ENCODE measurements at regions not wholly inside any gene's neighbourhood (a gene's known extent, or its start where the extent isn't known, plus 50 kb on each side); places are given as distances from the start of the nearest gene placed in this dataset.

DNA sequence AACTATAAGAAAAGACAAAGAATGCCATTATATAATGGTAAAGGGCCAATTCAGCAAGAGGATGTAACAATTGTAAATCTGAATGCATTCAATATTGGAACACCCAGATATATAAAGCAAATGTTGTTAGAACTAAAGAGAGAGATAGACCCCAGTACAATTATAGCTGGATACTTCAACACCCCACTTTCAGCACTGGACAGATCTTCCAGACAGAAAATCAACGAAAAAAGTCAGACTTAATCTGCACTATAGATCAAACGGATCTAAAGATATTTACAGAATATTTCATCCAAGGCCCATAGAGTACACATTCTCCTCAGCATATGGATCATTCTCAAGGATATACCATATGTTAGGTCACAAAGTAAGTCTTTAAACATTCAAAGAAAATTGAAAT lies 194.6 kb upstream of the DACH1 start:
- ChIA-PET POLR2A (no interaction called here), CTCF (no interaction called here)
- 73% methylated on average over 2 of the region's 2 CpGs for WGBS (ENCODE audit: low lambda C conversion rate)

DNA sequence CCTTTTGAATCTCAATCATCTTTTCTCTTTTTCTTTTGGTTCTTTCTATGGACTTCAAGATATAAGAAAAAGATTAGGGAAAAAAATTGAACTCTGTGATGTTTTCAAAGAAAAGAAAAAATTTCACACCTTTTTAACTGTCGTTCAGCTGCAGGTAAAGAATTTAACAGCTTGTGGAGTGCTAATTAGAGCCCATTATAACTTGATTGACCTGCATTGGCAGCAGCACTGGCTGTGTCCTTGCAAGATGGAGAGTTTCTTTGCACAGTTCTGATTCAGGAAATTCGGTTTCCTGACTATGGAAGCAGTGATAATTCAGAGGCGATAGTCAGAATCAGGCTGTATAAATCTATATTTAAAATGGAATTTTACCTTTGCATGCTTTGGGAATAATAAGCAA lies 183.2 kb upstream of the DACH1 start:
- POLR2A ChIA-PET, result no interaction called here
- CTCF ChIA-PET, result no interaction called here

More for the DNA sequence above, 194.6 kb upstream of the DACH1 start:
- Histone ChIP-seq H3K36me3 (replicated peaks in 1 of 2; ENCODE audit: control insufficient read depth in 1 of 2, insufficient read depth in 2 of 2, low read length in 1 of 2) (no peaks in the 10 kb centered on the region), H3K79me2 (ENCODE audit: insufficient read depth) (no peaks in the 10 kb centered on the region), H3K27ac (ENCODE audit: low read depth in 2 of 2, low read length in 1 of 2) (no peak overlapping the region), H3K4me1 (ENCODE audit: control insufficient read depth in 1 of 2, insufficient read depth in 2 of 2, low read depth in 1 of 2, low read length in 1 of 2) (no peaks in the 10 kb centered on the region), H3K9ac (no peak overlapping the region), H4K20me1 (ENCODE audit: insufficient read depth) (no peaks in the 10 kb centered on the region), H3K4me3 (ENCODE audit: low read depth in 2 of 2, low read length in 1 of 2) (no peak overlapping the region), H3F3A (replicated peaks; ENCODE audit: insufficient read depth) (no peaks in the 10 kb centered on the region), H2AFZ (ENCODE audit: low read depth) (no peak overlapping the region), H3K9me3 (peaks cover 5% of the 10 kb centered on the region; the same call in 1 of the 2 replicates), H3K27me3 (ENCODE audit: insufficient read depth) (no peaks in the 10 kb centered on the region), H3K4me2 (no peak overlapping the region), H3K9me2 (no peaks in the 10 kb centered on the region; the same call in 1 of the 2 replicates)
- TF ChIP-seq, protein P1, sequence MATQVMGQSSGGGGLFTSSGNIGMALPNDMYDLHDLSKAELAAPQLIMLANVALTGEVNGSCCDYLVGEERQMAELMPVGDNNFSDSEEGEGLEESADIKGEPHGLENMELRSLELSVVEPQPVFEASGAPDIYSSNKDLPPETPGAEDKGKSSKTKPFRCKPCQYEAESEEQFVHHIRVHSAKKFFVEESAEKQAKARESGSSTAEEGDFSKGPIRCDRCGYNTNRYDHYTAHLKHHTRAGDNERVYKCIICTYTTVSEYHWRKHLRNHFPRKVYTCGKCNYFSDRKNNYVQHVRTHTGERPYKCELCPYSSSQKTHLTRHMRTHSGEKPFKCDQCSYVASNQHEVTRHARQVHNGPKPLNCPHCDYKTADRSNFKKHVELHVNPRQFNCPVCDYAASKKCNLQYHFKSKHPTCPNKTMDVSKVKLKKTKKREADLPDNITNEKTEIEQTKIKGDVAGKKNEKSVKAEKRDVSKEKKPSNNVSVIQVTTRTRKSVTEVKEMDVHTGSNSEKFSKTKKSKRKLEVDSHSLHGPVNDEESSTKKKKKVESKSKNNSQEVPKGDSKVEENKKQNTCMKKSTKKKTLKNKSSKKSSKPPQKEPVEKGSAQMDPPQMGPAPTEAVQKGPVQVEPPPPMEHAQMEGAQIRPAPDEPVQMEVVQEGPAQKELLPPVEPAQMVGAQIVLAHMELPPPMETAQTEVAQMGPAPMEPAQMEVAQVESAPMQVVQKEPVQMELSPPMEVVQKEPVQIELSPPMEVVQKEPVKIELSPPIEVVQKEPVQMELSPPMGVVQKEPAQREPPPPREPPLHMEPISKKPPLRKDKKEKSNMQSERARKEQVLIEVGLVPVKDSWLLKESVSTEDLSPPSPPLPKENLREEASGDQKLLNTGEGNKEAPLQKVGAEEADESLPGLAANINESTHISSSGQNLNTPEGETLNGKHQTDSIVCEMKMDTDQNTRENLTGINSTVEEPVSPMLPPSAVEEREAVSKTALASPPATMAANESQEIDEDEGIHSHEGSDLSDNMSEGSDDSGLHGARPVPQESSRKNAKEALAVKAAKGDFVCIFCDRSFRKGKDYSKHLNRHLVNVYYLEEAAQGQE (IDR thresholded peaks at IDR 0.05; ENCODE audit: low read depth, low read length), result peak; percentile 57; the same call in 1 of the 2 replicates
- TF ChIP-seq SIN3A (IDR thresholded peaks at IDR 0.05; ENCODE audit: borderline replicate concordance, low read depth, low read length), result no peak
- DNase-seq, result no peak

More for the DNA sequence above, 183.2 kb upstream of the DACH1 start:
- H3K79me2 ChIP-seq (ENCODE audit: insufficient read depth), result no peaks in the 10 kb centered on the region
- TF ChIP-seq EP300 (IDR thresholded peaks at IDR 0.05; ENCODE audit: borderline replicate concordance in 1 of 2, low read depth in 1 of 2, low read length in 1 of 2) (no peak), RAD21 (IDR thresholded peaks at IDR 0.05; ENCODE audit: low read length) (no peak), JUND (IDR thresholded peaks at IDR 0.05) (no peak), TAF1 (IDR thresholded peaks at IDR 0.05; ENCODE audit: borderline replicate concordance, low read depth, low read length) (no peak), GABPA (IDR thresholded peaks at IDR 0.05; ENCODE audit: low read depth) (no peak), RXRA (IDR thresholded peaks at IDR 0.05; ENCODE audit: borderline replicate concordance, low read depth) (no peak), CHD2 (IDR thresholded peaks at IDR 0.05; ENCODE audit: low read length, partially characterized antibody) (no peak), RFX5 (IDR thresholded peaks at IDR 0.05; ENCODE audit: low read length) (no peak), YY1 (IDR thresholded peaks at IDR 0.05; ENCODE audit: low read depth) (no peak)
- TF ChIP-seq, protein P2, sequence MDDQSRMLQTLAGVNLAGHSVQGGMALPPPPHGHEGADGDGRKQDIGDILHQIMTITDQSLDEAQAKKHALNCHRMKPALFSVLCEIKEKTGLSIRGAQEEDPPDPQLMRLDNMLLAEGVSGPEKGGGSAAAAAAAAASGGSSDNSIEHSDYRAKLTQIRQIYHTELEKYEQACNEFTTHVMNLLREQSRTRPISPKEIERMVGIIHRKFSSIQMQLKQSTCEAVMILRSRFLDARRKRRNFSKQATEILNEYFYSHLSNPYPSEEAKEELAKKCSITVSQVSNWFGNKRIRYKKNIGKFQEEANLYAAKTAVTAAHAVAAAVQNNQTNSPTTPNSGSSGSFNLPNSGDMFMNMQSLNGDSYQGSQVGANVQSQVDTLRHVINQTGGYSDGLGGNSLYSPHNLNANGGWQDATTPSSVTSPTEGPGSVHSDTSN (IDR thresholded peaks at IDR 0.05), result no peak
- TF ChIP-seq, protein P3, sequence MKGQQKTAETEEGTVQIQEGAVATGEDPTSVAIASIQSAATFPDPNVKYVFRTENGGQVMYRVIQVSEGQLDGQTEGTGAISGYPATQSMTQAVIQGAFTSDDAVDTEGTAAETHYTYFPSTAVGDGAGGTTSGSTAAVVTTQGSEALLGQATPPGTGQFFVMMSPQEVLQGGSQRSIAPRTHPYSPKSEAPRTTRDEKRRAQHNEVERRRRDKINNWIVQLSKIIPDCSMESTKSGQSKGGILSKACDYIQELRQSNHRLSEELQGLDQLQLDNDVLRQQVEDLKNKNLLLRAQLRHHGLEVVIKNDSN (IDR thresholded peaks at IDR 0.05; ENCODE audit: borderline replicate concordance, low read depth), result no peak
- no peak overlapping the region for H3K27ac ChIP-seq (ENCODE audit: low read depth in 2 of 2, low read length in 1 of 2)
- no peaks in the 10 kb centered on the region for H3K4me1 ChIP-seq (ENCODE audit: control insufficient read depth in 1 of 2, insufficient read depth in 2 of 2, low read depth in 1 of 2, low read length in 1 of 2)
- H3K36me3 ChIP-seq (replicated peaks in 1 of 2; ENCODE audit: control insufficient read depth in 1 of 2, insufficient read depth in 2 of 2, low read length in 1 of 2), result no peaks in the 10 kb centered on the region
- no peak overlapping the region for H3K4me2 ChIP-seq
- H3K4me3 ChIP-seq (ENCODE audit: low read depth in 2 of 2, low read length in 1 of 2), result no peak overlapping the region
- WGBS (ENCODE audit: low lambda C conversion rate), result 68% methylated on average over 3 of the region's 3 CpGs
- H4K20me1 ChIP-seq (ENCODE audit: insufficient read depth), result no peaks in the 10 kb centered on the region
- no peak for DNase-seq
- no peak overlapping the region for H3K9ac ChIP-seq
- H3F3A ChIP-seq (replicated peaks; ENCODE audit: insufficient read depth), result no peaks in the 10 kb centered on the region
- no peak overlapping the region for H2AFZ ChIP-seq (ENCODE audit: low read depth)
- H3K9me3 ChIP-seq, result no peaks in the 10 kb centered on the region
- H3K27me3 ChIP-seq (ENCODE audit: insufficient read depth), result no peaks in the 10 kb centered on the region
- H3K9me2 ChIP-seq, result no peaks in the 10 kb centered on the region

All from SK-N-SH (cell line).